HCT116 (cell line): ENCODE measurements at regions not wholly inside any gene's neighbourhood (a gene's known extent, or its start where the extent isn't known, plus 50 kb on each side); places are given as distances from the start of the nearest gene placed in this dataset.

Experiments used
- ATAC-seq: fragments of 200-7000 bp; cut with Tn5 transposase; 2 replicates; pipeline ENCODE4 v1.9.1; 2020; ENCODE audit warnings: mild to moderate bottlenecking, moderate library complexity
- BruUV-seq: library from RNA; stranded (reverse); fragments of 400-500 nt; replicated peaks from 2 replicates; lab custom pipeline; 2021; lab: Mats Ljungman, UMichigan
- CTCF ChIA-PET: fragments of 300-600 bp; sonication (Branson Sonifier 250); formaldehyde crosslinking; loops from one replicate; lab custom pipeline; 2021; ENCODE audit warnings: antibody characterized with exemption; lab: Charles Lee
- POLR2A ChIA-PET: fragments of 300-600, 350-600 bp; sonication (Branson Sonifier 250); formaldehyde crosslinking; loops from one replicate; lab custom pipeline; 2021; ENCODE audit warnings: antibody characterized with exemption; lab: Charles Lee
- RAD21 ChIA-PET, 2 experiments: fragments of 300-600 bp; sonication (Branson Sonifier 250); formaldehyde crosslinking; loops; one replicate each; lab custom pipeline; 2023; ENCODE audit warnings: low total read pairs in 2 of 2; ENCODE audit not compliant: uncharacterized antibody in 2 of 2, unreplicated experiment in 2 of 2, low non-redundant PET in 1 of 2; lab: Charles Lee
- DNase-seq: peaks from one replicate; pipeline ENCODE4 v3.0.0-alpha.2; 2010; ENCODE audit warnings: low read depth, low spot score
- H2AFZ ChIP-seq: fragments of 200-600 bp; shearing (Covaris generic), sonication (generic); 2 replicates; pipeline ENCODE4 v1.6.1; 2017; ENCODE audit warnings: low read depth, mixed run types, mixed read lengths, antibody characterized with exemption, low read length; ENCODE audit not compliant: poor library complexity, severe bottlenecking
- H3K27ac ChIP-seq: 2 replicates; pipeline ENCODE4 v1.5.1; 2012; ENCODE audit warnings: low read depth, low read length
- H3K27me3 ChIP-seq: fragments of 200-600 bp; sonication (generic); 2 replicates; pipeline ENCODE4 v1.6.1; 2016; ENCODE audit warnings: mixed run types, low read length, mixed read lengths; ENCODE audit not compliant: insufficient read depth
- H3K36me3 ChIP-seq, 2 experiments: fragments of 200-500 bp in 1 of 2; fragments of 200-600 bp in 1 of 2; sonication (Bioruptor generic) in 1 of 2; sonication (generic) in 1 of 2; 2 replicates each; pipeline versions ENCODE4 v1.5.1 to v1.6.1; 2014 to 2016; ENCODE audit warnings: low read length in 2 of 2, inconsistent platforms in 1 of 2, mixed read lengths in 1 of 2, mixed run types in 1 of 2; ENCODE audit not compliant: insufficient read depth in 2 of 2, control insufficient read depth in 1 of 2
- H3K4me1 ChIP-seq, 2 experiments: fragments of 200-600 bp in 1 of 2; sonication (generic) in 1 of 2; 2 replicates each; pipeline versions ENCODE4 v1.5.1 to v1.6.1; 2012 to 2017; ENCODE audit warnings: low read length in 2 of 2, inconsistent platforms in 1 of 2, mild to moderate bottlenecking in 1 of 2, mixed read lengths in 1 of 2, mixed run types in 1 of 2, moderate library complexity in 1 of 2; ENCODE audit not compliant: insufficient read depth in 2 of 2, control insufficient read depth in 1 of 2
- H3K4me2 ChIP-seq: fragments of 200-600 bp; sonication (generic); 2 replicates; pipeline ENCODE4 v1.6.1; 2017; ENCODE audit warnings: mixed run types, low read length, mixed read lengths
- H3K4me3 ChIP-seq, 2 experiments: fragments of 200-600 bp in 1 of 2; sonication (generic) in 1 of 2; replicated peaks in 1 of 2; 2 replicates each; pipeline ENCODE4 v1.5.1; 2011 to 2016; ENCODE audit warnings: low read length in 2 of 2, control low read depth in 1 of 2, low read depth in 1 of 2, mild to moderate bottlenecking in 1 of 2, mixed read lengths in 1 of 2, mixed run types in 1 of 2
- H3K79me2 ChIP-seq: fragments of 200-600 bp; sonication (generic); 2 replicates; pipeline ENCODE4 v1.6.1; 2017; ENCODE audit warnings: mild to moderate bottlenecking, mixed run types, low read length, moderate library complexity, mixed read lengths; ENCODE audit not compliant: insufficient read depth
- H3K9ac ChIP-seq: fragments of 200-600 bp; sonication (generic); 2 replicates; pipeline ENCODE4 v1.6.1; 2016; ENCODE audit warnings: low read length, mixed read lengths
- H3K9me2 ChIP-seq: fragments of 200-600 bp; sonication (generic), shearing (Covaris generic); 2 replicates; pipeline ENCODE4 v1.6.1; 2017; ENCODE audit warnings: mixed run types, mild to moderate bottlenecking, moderate library complexity; ENCODE audit not compliant: insufficient read depth
- H3K9me3 ChIP-seq, 2 experiments: fragments of 200-500 bp in 1 of 2; fragments of 200-600 bp in 1 of 2; sonication (Bioruptor generic) in 1 of 2; sonication (generic) in 1 of 2; 2 replicates each; pipeline ENCODE4 v1.6.1; 2014 to 2017; ENCODE audit warnings: low read length in 2 of 2, mixed read lengths in 2 of 2, inconsistent platforms in 1 of 2, low read depth in 1 of 2, mild to moderate bottlenecking in 1 of 2, mixed run types in 1 of 2, moderate library complexity in 1 of 2; ENCODE audit not compliant: control insufficient read depth in 1 of 2, insufficient read depth in 1 of 2
- H4K20me1 ChIP-seq: fragments of 200-600 bp; sonication (generic), shearing (Covaris generic); 2 replicates; pipeline ENCODE4 v1.6.1; 2017; ENCODE audit warnings: mixed run types, mild to moderate bottlenecking, moderate library complexity; ENCODE audit not compliant: insufficient read depth
- CBX3 ChIP-seq: IDR thresholded peaks from 2 replicates; pipeline ENCODE4 v1.6.1; 2012; ENCODE audit warnings: low read depth
- CEBPB ChIP-seq: IDR thresholded peaks from 2 replicates; pipeline ENCODE4 v1.6.1; 2012; ENCODE audit warnings: low read depth
- EGR1 ChIP-seq: IDR thresholded peaks from 2 replicates; pipeline ENCODE4 v1.6.1; 2012; ENCODE audit warnings: low read depth
- ELF1 ChIP-seq: IDR thresholded peaks from 2 replicates; pipeline ENCODE4 v1.6.1; 2012; ENCODE audit warnings: low read depth, borderline replicate concordance
- EZH2 ChIP-seq: fragments of 200-600 bp; sonication (generic); IDR thresholded peaks from 2 replicates; pipeline ENCODE4 v1.6.1; 2017; ENCODE audit warnings: antibody characterized with exemption, mixed run types
- EZH2phosphoT487 ChIP-seq: fragments of 200-600 bp; IDR thresholded peaks from 2 replicates; pipeline ENCODE4 v1.6.1; 2018; ENCODE audit warnings: antibody characterized with exemption, borderline replicate concordance
- FOSL1 ChIP-seq: IDR thresholded peaks from 2 replicates; pipeline ENCODE4 v1.6.1; 2012; ENCODE audit warnings: low read depth
- JUND ChIP-seq: IDR thresholded peaks from 2 replicates; pipeline ENCODE4 v1.6.1; 2012
- POLR2A ChIP-seq: IDR thresholded peaks from 2 replicates; pipeline ENCODE4 v1.7.0; 2011; ENCODE audit warnings: borderline replicate concordance; ENCODE audit not compliant: insufficient read depth, insufficient read length; ENCODE audit errors: extremely low read depth
- POLR2AphosphoS5 ChIP-seq: IDR thresholded peaks from 2 replicates; pipeline ENCODE4 v1.6.1; 2011; ENCODE audit warnings: mild to moderate bottlenecking, low read depth, low read length, moderate library complexity
- RAD21 ChIP-seq: IDR thresholded peaks from 2 replicates; pipeline ENCODE4 v1.6.1; 2012; ENCODE audit warnings: low read depth, mild to moderate bottlenecking
- SIN3A ChIP-seq: IDR thresholded peaks from 2 replicates; pipeline ENCODE4 v1.6.1; 2012; ENCODE audit warnings: low read depth
- SP1 ChIP-seq: IDR thresholded peaks from 2 replicates; pipeline ENCODE4 v1.6.1; 2012; ENCODE audit warnings: low read depth
- SRF ChIP-seq: IDR thresholded peaks from 2 replicates; pipeline ENCODE4 v1.6.1; 2012; ENCODE audit warnings: low read depth
- TCF7L2 ChIP-seq: IDR thresholded peaks from 2 replicates; pipeline ENCODE4 v1.7.0; 2011; ENCODE audit warnings: borderline replicate concordance, inconsistent platforms; ENCODE audit not compliant: insufficient read depth, insufficient read length; ENCODE audit errors: extremely low read depth
- YY1 ChIP-seq: IDR thresholded peaks from 2 replicates; pipeline ENCODE4 v1.6.1; 2011; ENCODE audit warnings: low read length, low read depth, moderate library complexity, mild to moderate bottlenecking; ENCODE audit not compliant: insufficient replicate concordance; ENCODE audit errors: extremely low read depth
- ZFX ChIP-seq: fragments of 450-650 bp; IDR thresholded peaks from 2 replicates; pipeline ENCODE4 v1.6.1; 2017
- ZNF274 ChIP-seq: fragments of 200-500 bp; sonication (Bioruptor generic); IDR thresholded peaks from 2 replicates; pipeline ENCODE4 v1.6.1; 2014; ENCODE audit warnings: mild to moderate bottlenecking, low read depth, low read length, inconsistent platforms
- intact Hi-C: fragments of 100-400 bp; cut with micrococcal nuclease; formaldehyde crosslinking; loops from 2 replicates; pipeline ENCODE4 v1.10.0; 2022
- TF ChIP-seq, protein P1 (sequence below): IDR thresholded peaks from 2 replicates; pipeline ENCODE4 v1.6.1; 2012
- TF ChIP-seq, protein P2 (sequence below), 3 experiments: fragments of 200-600 bp in 1 of 3; sonication (generic) in 1 of 3; IDR thresholded peaks in 2 of 3; conservative IDR thresholded peaks in 1 of 3; 2 replicates each; pipeline ENCODE4 v1.5.1; 2012 to 2017; ENCODE audit warnings: low read depth in 2 of 3, low read length in 2 of 3, antibody characterized with exemption in 1 of 3, borderline replicate concordance in 1 of 3, control low read depth in 1 of 3, mild to moderate bottlenecking in 1 of 3, mixed read lengths in 1 of 3, mixed run types in 1 of 3, moderate library complexity in 1 of 3; ENCODE audit not compliant: insufficient read depth in 1 of 3
- TF ChIP-seq, protein P3 (sequence below): IDR thresholded peaks from 2 replicates; pipeline ENCODE4 v1.6.1; 2011; ENCODE audit warnings: mild to moderate bottlenecking, low read length, moderate library complexity; ENCODE audit not compliant: insufficient replicate concordance; ENCODE audit errors: extremely low read depth
- TF ChIP-seq, protein P4 (sequence below): IDR thresholded peaks from 2 replicates; pipeline ENCODE4 v1.6.1; 2012

DNA sequence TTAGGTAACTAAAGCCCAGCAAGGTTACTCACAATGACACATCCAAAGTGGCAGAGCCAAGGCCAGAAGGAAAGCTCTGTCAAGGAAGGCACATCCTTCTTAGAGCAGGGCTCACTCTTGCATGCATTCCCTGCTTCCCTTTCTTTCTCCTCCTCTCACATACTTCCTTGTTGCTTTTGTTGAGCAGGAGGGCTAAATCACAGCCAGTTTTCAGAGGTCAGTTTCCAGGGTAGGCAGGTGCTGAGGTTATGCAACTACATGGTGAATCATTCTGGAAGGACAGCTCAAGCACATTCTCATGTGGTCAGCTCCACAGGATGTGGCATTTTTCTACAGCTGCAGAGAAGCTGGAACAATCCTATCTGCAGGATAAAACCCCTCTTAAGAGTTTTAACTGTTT, 275.6 kb downstream of the ZNF621 start:
- DNase-seq (peak; percentile 2), ATAC-seq (no peak)
- Histone ChIP-seq H3K4me2 (no peak overlapping the region), H3K9me3 (no peaks in the 10 kb centered on the region), H3K4me3 (no peak overlapping the region), H3K27me3 (no peaks in the 10 kb centered on the region), H3K4me1 (no peaks in the 10 kb centered on the region), H3K9ac (no peak overlapping the region), H3K9me2 (no peaks in the 10 kb centered on the region), H3K79me2 (no peaks in the 10 kb centered on the region), H4K20me1 (no peaks in the 10 kb centered on the region), H3K27ac (no peak overlapping the region), H2AFZ (no peak overlapping the region), H3K36me3 (no peaks in the 10 kb centered on the region)
- no TSS peak for BruUV-seq
- ChIA-PET CTCF (no interaction called here), RAD21 (no interaction called here), POLR2A (interaction anchor here (1.4 kb wide), 1 partner anchor 17 kb away, joined by 3 read pairs; no protein-coding TSS in a partner anchor)
- intact Hi-C loops: no loop called here
- TF ChIP-seq EZH2: no peak
- TF ChIP-seq SRF: no peak
- no peak for TF ChIP-seq ZFX
- no peak for TF ChIP-seq EZH2phosphoT487
- TF ChIP-seq FOSL1: peak; percentile 47
- TF ChIP-seq SIN3A: no peak
- TF ChIP-seq, protein P1, sequence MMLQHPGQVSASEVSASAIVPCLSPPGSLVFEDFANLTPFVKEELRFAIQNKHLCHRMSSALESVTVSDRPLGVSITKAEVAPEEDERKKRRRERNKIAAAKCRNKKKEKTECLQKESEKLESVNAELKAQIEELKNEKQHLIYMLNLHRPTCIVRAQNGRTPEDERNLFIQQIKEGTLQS: no peak
- TF ChIP-seq, protein P2, sequence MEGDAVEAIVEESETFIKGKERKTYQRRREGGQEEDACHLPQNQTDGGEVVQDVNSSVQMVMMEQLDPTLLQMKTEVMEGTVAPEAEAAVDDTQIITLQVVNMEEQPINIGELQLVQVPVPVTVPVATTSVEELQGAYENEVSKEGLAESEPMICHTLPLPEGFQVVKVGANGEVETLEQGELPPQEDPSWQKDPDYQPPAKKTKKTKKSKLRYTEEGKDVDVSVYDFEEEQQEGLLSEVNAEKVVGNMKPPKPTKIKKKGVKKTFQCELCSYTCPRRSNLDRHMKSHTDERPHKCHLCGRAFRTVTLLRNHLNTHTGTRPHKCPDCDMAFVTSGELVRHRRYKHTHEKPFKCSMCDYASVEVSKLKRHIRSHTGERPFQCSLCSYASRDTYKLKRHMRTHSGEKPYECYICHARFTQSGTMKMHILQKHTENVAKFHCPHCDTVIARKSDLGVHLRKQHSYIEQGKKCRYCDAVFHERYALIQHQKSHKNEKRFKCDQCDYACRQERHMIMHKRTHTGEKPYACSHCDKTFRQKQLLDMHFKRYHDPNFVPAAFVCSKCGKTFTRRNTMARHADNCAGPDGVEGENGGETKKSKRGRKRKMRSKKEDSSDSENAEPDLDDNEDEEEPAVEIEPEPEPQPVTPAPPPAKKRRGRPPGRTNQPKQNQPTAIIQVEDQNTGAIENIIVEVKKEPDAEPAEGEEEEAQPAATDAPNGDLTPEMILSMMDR (IDR thresholded peaks at IDR 0.05 in 2 of 3, conservative IDR thresholded peaks at IDR 0.05 in 1 of 3; ENCODE audit: borderline replicate concordance in 1 of 3, insufficient read depth in 1 of 3, low read depth in 2 of 3, low read length in 2 of 3): no peak
- TF ChIP-seq RAD21: 0 out of 2 replicates have a peak, but pooled peaks have one; percentile 3
- TF ChIP-seq ELF1: no peak
- no peak for TF ChIP-seq YY1
- no peak for TF ChIP-seq SP1
- TF ChIP-seq POLR2AphosphoS5: no peak
- TF ChIP-seq EGR1: no peak
- TF ChIP-seq CEBPB: peak; percentile 81
- TF ChIP-seq TCF7L2: no peak
- TF ChIP-seq, protein P3, sequence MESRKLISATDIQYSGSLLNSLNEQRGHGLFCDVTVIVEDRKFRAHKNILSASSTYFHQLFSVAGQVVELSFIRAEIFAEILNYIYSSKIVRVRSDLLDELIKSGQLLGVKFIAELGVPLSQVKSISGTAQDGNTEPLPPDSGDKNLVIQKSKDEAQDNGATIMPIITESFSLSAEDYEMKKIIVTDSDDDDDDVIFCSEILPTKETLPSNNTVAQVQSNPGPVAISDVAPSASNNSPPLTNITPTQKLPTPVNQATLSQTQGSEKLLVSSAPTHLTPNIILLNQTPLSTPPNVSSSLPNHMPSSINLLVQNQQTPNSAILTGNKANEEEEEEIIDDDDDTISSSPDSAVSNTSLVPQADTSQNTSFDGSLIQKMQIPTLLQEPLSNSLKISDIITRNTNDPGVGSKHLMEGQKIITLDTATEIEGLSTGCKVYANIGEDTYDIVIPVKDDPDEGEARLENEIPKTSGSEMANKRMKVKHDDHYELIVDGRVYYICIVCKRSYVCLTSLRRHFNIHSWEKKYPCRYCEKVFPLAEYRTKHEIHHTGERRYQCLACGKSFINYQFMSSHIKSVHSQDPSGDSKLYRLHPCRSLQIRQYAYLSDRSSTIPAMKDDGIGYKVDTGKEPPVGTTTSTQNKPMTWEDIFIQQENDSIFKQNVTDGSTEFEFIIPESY: no peak
- TF ChIP-seq, protein P4, sequence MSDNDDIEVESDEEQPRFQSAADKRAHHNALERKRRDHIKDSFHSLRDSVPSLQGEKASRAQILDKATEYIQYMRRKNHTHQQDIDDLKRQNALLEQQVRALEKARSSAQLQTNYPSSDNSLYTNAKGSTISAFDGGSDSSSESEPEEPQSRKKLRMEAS: 0 out of 2 replicates have a peak, but pooled peaks have one; percentile 29
- TF ChIP-seq ZNF274: no peak
- peak; percentile 42; the same call in 1 of the 2 replicates for TF ChIP-seq JUND
- TF ChIP-seq POLR2A: no peak
- no peak for TF ChIP-seq CBX3
